Activated CD4-positive, CD25-positive, alpha-beta regulatory T cell treated with anti-CD3 and anti-CD28 coated beads, Interleukin-2, amount 50 U/mL, for 24 hours (primary cell): ENCODE measurements at regions not wholly inside any gene's neighbourhood (a gene's known extent, or its start where the extent isn't known, plus 50 kb on each side); places are given as distances from the start of the nearest gene placed in this dataset.

ENCODE experiments used
- ATAC-seq, 2 donors: fragments of 150-1000 bp; cut with Tn5 transposase; one replicate each; pipeline ENCODE4 v1.10.0; 2021; ENCODE audit warnings: mild to moderate bottlenecking in 1 of 2, moderate library complexity in 1 of 2

DNA sequence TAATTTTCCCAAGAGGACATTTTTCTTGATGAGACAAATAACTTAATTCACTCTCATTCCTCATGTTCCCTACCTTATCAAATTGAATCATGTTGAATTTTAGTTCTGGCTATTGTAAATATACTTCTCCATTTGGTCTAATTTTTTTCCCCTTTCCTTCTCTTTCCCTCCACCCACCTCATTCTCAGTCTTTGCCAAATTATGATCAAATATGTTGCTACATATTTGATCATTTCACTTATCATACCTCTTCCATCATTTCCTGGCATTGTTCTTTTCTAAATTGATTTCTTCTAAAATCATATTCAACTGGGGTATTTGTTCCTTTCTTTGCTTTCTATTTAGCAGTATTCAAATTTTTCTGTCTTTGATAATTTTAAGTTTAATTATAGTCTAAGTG, 52.3 kb downstream of the HDGFL1 start:
- no peak for ATAC-seq

DNA sequence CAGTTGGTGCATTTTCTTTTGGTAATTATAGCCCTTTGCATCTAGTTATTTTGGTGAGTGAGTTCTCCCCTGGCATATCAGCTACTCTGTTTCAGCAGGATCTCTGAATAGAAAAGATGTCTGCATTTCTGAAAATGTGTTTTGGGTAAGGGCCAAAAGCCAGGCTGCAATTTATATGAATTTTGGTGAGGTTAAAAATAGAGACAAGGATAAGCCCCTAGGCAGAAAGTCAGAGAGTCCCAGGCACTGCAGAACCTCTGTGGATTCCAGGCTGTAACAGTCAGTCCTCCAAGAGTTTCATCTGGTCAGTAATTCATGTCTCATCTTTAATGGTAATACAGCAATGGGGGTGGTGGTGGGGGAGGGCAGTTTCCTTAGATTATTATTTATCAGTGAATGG, 53.0 kb downstream of the HDGFL1 start:
- ATAC-seq: no peak

DNA sequence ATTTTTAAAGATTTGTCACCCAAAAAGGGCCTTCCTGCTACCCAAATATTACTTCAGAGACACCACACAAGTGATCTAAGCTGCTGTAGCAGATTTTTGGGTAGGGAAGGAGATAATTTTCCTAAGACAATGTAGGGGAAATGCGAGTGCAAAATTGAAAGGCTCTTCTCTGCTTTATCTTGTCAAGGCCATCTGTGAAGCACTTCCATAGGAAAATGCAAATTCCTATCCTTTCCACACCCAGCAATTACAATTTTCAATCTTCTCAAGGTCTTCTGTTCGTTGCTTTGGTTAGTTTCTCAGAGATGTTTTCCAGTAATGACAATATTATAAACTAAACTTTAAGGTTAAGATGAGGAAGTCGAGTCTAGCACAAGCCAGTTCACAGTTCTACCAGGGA, 53.4 kb downstream of the HDGFL1 start:
- no peak for ATAC-seq

DNA sequence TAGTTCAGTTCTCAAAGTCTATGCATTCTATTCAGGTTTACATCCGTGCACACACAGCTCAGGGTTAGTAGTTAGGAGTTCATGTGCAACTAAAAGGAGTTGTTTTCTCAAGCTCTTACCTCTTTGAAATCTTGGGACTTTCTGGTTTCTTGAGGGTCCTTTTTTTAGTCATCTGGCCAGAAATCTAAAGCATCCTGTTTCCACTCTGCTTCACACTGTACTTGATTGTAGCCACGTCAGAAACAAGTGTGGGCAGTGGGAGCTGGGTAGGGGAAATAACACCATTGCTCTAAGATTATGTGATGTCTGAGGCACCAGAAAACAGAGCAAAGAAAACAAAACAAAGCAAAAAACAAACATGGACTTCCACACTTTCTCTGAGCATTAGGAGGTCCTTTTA, 58.3 kb downstream of the HDGFL1 start:
- no peak for ATAC-seq

- no peak for ATAC-seq
Observed at GRCh38 chr6:22631091-22631490, 61.7 kb downstream of the HDGFL1 start.

- no peak for ATAC-seq
Observed at GRCh38 chr6:22632581-22633145, 63.3 kb downstream of the HDGFL1 start.

- ATAC-seq: no peak
Observed at GRCh38 chr6:22636452-22636851, 67.1 kb downstream of the HDGFL1 start.

GRCh38 chr6:22637782-22638181, 68.4 kb downstream of the HDGFL1 start:
- no peak for ATAC-seq

- no peak for ATAC-seq
Observed at GRCh38 chr6:22638320-22638719, 69.0 kb downstream of the HDGFL1 start.

- no peak for ATAC-seq
Observed at GRCh38 chr6:22642254-22642653, 72.9 kb downstream of the HDGFL1 start.

GRCh38 chr6:22643780-22644179, 74.4 kb downstream of the HDGFL1 start:
- ATAC-seq: no peak

DNA sequence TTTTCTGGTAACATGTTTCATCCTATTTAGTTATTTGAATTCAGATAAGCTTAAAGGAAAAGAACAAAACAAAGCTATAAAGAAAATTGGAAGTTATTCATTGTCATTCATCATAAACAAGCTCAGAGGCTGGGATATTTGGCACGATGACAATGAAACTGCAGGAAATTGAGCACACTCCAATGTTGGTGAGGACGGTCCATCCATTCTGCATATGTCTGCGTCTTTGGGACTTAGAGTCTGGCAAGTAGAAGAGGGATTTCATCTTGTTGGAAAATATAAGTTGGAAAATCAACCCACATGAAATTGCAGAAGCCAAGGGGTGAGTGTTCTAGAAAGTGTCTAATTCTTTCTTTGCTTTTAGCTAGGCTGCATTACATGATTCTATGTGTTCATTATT, 78.4 kb downstream of the HDGFL1 start:
- no peak for ATAC-seq

DNA sequence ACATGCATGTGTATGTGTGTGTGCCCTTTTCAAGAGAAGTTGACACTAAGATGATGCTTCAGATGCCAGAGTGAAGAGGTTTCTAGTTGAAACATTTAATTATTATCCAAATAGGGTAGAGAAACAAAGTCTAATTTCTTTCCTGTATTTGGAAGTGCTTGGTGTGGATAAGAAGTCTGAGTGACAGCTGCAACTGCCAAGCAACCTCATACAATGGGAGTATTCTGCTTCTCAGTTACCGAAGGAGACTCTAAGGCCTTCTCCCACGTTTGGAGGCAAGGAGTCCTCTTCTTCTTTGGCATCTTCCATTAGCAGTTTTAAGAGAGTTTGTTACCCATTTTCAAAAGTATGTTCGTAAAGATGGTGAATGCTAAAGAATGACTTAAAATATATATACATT, 82.4 kb downstream of the HDGFL1 start:
- no peak for ATAC-seq

DNA sequence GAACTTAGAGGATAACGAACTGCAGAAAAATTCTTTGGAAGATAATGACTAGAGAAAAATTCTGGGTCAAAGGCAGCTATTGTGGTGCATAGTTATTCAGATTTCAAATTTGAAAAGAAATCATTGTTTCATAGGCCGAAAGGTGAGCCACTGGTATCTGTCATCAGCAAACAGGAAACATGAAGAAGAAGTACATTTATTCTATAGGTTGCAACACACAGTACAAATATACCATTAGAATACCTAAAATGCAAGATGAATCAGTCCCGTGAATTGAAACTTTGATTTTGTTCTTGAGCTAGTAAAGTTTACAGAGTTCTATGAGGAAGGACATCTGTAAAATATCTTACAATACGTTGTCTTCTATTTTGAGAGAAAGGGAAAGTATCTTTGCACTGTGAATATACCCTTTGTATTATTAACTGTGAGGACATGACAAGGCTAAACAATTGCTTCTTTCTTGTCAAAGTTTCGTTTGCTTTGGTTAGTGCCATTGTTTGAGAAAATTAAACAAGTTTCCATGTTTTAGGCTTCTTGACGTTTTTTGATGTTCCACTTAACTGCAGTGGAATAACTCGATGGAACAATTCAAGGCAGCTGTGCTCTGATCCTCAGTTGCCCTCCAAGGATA, 84.7 kb downstream of the HDGFL1 start:
- no peak for ATAC-seq

GRCh38 chr6:22656706-22657351, 87.5 kb downstream of the HDGFL1 start:
- ATAC-seq: no peak

DNA sequence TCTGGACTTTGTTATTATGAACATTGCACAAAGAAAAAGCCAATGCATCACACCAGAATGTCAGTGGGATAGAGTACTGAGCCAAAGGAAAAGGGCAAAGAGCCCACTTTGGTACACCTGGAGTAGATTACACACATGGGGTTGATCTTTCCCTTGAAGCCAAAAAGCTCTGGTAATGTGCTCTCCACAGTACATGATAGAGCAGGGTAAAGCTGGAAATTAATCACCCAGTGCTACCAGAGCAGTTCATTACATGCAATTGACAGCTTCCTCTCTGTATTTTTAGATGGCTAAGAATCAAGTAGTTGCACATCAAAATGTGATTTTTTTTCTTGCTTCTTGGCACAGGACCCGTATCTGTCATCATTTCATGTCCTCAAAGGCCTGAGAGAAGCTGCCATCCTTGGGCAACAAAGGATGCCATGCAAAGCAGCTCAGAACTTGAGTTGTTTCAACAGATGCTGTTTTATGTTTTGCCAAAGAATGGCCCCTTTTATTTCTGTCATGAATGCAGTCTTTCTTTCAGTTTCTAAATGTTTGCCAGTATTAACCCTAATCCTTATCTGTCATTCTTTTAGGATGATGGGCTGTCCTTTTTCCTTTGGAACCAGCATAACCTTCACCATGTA, 88.1 kb downstream of the HDGFL1 start:
- ATAC-seq: no peak

- no peak for ATAC-seq
Observed at GRCh38 chr6:22658183-22658582, 88.8 kb downstream of the HDGFL1 start.

- ATAC-seq: no peak
Observed at GRCh38 chr6:22658934-22659333, 89.6 kb downstream of the HDGFL1 start.

DNA sequence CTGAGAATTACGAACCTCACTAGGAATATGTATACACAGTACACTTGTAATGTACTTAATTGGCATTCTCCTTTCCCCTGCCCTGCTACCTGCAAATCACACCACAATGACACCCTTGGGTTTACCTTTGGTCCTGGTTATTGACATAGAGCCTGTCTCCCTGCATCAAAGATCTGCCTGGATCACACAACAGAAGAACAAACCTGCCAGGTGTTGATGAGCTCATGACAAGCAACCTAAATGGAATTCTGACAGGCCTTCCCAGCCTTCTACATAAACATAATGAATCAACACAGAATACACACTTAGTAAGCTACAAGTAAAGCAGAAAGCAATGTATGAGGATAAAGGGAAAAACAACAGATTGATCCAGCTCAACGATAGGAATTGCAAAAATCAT, 95.6 kb downstream of the HDGFL1 start:
- ATAC-seq: no peak

- no peak for ATAC-seq
Observed at GRCh38 chr6:22666021-22666420, 96.7 kb downstream of the HDGFL1 start.

DNA sequence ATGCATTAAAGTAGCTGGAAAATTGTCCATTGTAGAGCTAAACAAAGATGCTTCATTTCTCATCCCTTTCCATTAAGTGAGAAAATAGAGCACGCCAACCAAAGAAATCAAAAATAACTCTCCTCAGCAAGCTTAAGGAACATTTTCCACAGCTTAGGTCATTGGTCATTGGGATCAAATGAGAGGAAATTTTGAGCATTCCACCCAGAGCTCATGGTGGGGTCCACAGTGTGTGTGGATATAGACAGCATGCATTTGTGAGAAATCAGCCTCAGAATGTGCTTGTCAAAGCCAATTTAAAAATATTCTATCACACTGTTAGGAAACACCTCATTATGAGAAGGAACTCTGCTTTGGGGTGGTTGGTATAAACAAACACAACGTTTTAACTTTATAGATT, 97.2 kb downstream of the HDGFL1 start:
- ATAC-seq: no peak

DNA sequence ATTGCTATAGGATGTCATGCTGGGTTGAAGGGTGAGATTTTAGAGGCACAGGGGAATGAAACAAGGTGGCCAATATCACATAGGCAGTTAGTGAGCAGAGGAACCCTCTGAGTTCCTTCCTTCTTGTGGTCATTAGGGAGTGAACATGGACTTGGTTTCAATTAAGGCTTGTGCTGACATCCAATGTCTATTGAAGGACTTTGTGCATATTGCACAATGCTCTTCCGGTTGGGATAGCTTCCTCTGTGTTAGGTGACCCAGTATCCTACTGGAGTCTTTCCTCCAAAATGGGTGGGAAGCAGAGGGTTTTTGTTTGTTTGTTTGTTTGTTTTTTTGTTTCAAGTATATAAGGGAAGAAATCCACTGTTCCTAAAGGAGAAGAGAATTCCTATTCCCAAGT, 98.5 kb downstream of the HDGFL1 start:
- ATAC-seq: no peak

DNA sequence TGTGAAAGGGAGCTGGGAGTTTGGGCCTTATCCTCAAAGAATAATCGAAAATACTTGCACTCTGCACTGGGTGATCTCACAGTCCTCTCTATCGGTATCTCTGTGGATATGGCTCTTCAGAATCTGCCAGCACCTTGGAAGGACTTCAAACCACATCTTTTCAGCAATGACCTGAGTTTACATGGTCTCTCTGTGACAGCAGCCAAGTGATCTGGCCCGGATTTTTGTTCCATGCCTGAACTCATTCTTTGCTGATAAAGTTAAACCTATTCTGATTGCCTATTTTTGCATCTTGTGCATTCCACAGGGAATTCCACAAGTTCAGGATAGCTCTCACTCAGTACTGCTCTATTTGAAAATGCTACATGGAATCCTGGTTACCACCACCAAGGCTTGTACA, 98.9 kb downstream of the HDGFL1 start:
- ATAC-seq: no peak

- ATAC-seq: no peak
Observed at GRCh38 chr6:22668717-22669116, 99.4 kb downstream of the HDGFL1 start.
